ENCODE measurements at regions not wholly inside any gene's neighbourhood (a gene's known extent, or its start where the extent isn't known, plus 50 kb on each side); places are given as distances from the start of the nearest gene placed in this dataset.

DNA sequence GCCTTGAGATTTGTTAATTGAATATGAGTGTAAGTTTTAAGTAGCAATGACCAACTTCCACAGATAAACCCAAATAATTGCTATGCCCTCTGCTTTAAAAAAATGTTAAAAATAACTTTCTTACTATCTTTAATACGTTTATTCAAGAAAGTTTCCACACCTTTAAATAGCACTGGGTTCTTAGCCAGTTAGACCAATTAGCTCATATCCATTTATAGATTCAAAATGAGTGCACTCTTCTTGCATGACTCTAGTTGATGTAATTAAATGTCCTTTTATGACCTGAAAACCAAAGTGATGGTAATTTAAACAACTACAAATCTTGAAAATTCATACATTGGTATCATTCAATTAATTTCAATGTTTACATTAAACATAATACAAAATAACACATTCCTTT lies 50.8 kb upstream of the CACNA2D1 start:
- Histone ChIP-seq H4K20me1 (ENCODE audit: insufficient read depth) (no peaks in the 10 kb centered on the region), H3K4me3 (replicated peaks in 1 of 2; ENCODE audit: low read depth in 1 of 2, low read length in 2 of 2) (no peak overlapping the region), H3K4me1 (ENCODE audit: control insufficient read depth in 1 of 2, insufficient read depth in 2 of 2, low read length in 2 of 2) (no peaks in the 10 kb centered on the region), H3K9me2 (ENCODE audit: insufficient read depth) (no peaks in the 10 kb centered on the region), H3K4me2 (ENCODE audit: low read length) (no peak overlapping the region), H3K79me2 (ENCODE audit: insufficient read depth, low read length) (no peaks in the 10 kb centered on the region), H3K27ac (ENCODE audit: low read depth, low read length) (no peak overlapping the region), H2AFZ (ENCODE audit: low read depth, low read length, poor library complexity, severe bottlenecking) (no peak overlapping the region), H3K9ac (ENCODE audit: low read length) (no peak overlapping the region), H3K9me3 (ENCODE audit: control insufficient read depth in 1 of 2, insufficient read depth in 1 of 2, low read depth in 1 of 2, low read length in 2 of 2) (no peaks in the 10 kb centered on the region), H3K36me3 (ENCODE audit: control insufficient read depth in 1 of 2, insufficient read depth in 2 of 2, low read length in 2 of 2) (no peaks in the 10 kb centered on the region), H3K27me3 (ENCODE audit: insufficient read depth, low read length) (no peaks in the 10 kb centered on the region)
- BruUV-seq (replicated peaks) = no TSS peak
- POLR2A ChIA-PET = no interaction called here
- intact Hi-C loops (cut with micrococcal nuclease) = no loop called here
- TF ChIP-seq, protein P1, sequence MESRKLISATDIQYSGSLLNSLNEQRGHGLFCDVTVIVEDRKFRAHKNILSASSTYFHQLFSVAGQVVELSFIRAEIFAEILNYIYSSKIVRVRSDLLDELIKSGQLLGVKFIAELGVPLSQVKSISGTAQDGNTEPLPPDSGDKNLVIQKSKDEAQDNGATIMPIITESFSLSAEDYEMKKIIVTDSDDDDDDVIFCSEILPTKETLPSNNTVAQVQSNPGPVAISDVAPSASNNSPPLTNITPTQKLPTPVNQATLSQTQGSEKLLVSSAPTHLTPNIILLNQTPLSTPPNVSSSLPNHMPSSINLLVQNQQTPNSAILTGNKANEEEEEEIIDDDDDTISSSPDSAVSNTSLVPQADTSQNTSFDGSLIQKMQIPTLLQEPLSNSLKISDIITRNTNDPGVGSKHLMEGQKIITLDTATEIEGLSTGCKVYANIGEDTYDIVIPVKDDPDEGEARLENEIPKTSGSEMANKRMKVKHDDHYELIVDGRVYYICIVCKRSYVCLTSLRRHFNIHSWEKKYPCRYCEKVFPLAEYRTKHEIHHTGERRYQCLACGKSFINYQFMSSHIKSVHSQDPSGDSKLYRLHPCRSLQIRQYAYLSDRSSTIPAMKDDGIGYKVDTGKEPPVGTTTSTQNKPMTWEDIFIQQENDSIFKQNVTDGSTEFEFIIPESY (IDR thresholded peaks at IDR 0.05; ENCODE audit: extremely low read depth, insufficient replicate concordance, low read length) = no peak
- no peak for TF ChIP-seq EGR1 (IDR thresholded peaks at IDR 0.05; ENCODE audit: low read depth)
- no peak for DNase-seq (ENCODE audit: low read depth, low spot score)
- RAD21 ChIA-PET (ENCODE audit: low non-redundant PET in 1 of 2, low total read pairs in 2 of 2, uncharacterized antibody in 2 of 2, unreplicated experiment in 2 of 2) = no interaction called here
- CTCF ChIA-PET = no interaction called here
- no peak for ATAC-seq
